NB4 (cell line): ENCODE measurements at regions not wholly inside any gene's neighbourhood (a gene's known extent, or its start where the extent isn't known, plus 50 kb on each side); places are given as distances from the start of the nearest gene placed in this dataset.
"Not testable (repeated sequence)": the region's sequence is repeated elsewhere in the genome, so short reads cannot be mapped to it uniquely, and the experiment has no call there.

Experiments used
- DNase-seq: peaks from one replicate; pipeline ENCODE4 v3.0.0; 2010; ENCODE audit warnings: low read depth
- H3K4me3 ChIP-seq: one replicate; pipeline ENCODE4 v1.5.1; 2011; ENCODE audit warnings: mild to moderate bottlenecking, low read depth, low read length, moderate library complexity
- MAX ChIP-seq: IDR thresholded peaks from 2 replicates; pipeline ENCODE4 v1.6.1; 2011; ENCODE audit warnings: low read depth, low read length
- MYC ChIP-seq: IDR thresholded peaks from 2 replicates; pipeline ENCODE4 v1.6.1; 2011; ENCODE audit warnings: low read depth, low read length
- POLR2A ChIP-seq: IDR thresholded peaks from 2 replicates; pipeline ENCODE4 v1.6.1; 2011; ENCODE audit warnings: mild to moderate bottlenecking; ENCODE audit not compliant: insufficient read length; ENCODE audit errors: extremely low read depth
- TF ChIP-seq, protein P1 (sequence below): IDR thresholded peaks from one replicate; pipeline ENCODE4 v1.5.1; 2012; ENCODE audit warnings: low read depth, low read length

DNA sequence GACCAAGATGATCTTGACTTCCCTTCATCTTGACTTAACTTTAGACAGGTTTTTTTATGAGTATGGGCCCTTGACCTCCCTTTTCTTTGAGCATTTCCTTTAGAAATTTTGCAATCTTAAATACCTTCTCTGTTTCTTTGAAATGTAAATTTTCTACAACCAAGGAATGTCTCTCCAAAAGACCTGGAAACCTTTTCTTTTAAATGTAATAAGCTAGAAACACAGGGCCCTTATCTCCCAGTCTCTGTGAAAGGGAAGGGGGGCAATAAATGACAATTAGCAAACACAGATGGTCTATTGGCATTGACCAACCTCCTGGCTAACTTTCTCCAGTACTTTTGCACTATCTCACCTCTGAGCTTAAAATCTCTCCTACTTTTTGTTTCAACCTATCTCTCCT, 144.3 kb upstream of the GK2 start:
- TF ChIP-seq MAX (no peak), MYC (no peak), POLR2A (no peak)
- TF ChIP-seq, protein P1, sequence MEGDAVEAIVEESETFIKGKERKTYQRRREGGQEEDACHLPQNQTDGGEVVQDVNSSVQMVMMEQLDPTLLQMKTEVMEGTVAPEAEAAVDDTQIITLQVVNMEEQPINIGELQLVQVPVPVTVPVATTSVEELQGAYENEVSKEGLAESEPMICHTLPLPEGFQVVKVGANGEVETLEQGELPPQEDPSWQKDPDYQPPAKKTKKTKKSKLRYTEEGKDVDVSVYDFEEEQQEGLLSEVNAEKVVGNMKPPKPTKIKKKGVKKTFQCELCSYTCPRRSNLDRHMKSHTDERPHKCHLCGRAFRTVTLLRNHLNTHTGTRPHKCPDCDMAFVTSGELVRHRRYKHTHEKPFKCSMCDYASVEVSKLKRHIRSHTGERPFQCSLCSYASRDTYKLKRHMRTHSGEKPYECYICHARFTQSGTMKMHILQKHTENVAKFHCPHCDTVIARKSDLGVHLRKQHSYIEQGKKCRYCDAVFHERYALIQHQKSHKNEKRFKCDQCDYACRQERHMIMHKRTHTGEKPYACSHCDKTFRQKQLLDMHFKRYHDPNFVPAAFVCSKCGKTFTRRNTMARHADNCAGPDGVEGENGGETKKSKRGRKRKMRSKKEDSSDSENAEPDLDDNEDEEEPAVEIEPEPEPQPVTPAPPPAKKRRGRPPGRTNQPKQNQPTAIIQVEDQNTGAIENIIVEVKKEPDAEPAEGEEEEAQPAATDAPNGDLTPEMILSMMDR: no peak
- DNase-seq: no peak
- H3K4me3 ChIP-seq: no peak overlapping the region

DNA sequence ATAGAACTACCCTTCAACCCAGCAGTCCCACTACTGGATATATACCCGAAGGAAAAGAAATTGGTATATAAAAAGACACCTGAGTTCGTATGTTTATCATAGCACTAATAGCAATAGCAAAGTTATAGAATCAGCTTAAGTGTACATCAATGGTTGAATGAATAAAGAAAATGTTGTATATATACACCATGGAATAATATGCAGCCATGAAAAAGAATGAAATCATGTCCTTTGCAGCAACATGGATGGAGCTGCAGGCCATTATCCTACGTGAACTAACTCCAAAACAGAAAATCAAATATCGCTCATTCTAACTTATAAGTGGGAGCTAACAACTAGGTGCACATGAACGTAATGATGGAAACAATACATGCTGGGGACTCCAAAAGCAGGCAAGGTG, 143.5 kb upstream of the GK2 start:
- no peak for TF ChIP-seq MYC
- TF ChIP-seq, protein P1: no peak
- no peak for TF ChIP-seq POLR2A
- no peak for TF ChIP-seq MAX
- no peak overlapping the region for H3K4me3 ChIP-seq
- DNase-seq: no peak

- no peak for TF ChIP-seq POLR2A
- no peak for TF ChIP-seq MAX
- no peak for TF ChIP-seq MYC
- TF ChIP-seq, protein P1: no peak
- H3K4me3 ChIP-seq: no peak overlapping the region
- no peak for DNase-seq
Measured at GRCh38 chr4:79547851-79548250, 139.8 kb upstream of the GK2 start.

DNA sequence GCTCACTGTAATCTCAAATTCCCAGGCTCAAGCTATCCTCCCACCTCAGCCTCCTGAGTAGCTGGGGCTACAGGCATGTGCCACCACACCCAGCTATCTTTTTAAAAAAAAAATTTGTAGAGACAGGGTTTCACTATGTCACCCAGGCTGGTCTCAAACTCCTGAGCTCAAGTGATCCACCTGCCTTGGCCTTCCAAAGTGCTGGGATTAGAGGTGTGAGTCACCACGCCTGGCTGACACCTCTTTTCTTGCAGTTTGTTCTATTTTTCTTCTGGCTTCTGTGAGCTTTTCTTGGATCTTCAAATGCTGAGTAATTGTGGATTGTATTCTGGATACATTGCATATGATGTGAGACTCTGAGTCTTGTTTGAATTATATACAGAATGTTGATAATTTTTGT, 137.3 kb upstream of the GK2 start:
- not testable (repeated sequence) for DNase-seq, H3K4me3 ChIP-seq

DNA sequence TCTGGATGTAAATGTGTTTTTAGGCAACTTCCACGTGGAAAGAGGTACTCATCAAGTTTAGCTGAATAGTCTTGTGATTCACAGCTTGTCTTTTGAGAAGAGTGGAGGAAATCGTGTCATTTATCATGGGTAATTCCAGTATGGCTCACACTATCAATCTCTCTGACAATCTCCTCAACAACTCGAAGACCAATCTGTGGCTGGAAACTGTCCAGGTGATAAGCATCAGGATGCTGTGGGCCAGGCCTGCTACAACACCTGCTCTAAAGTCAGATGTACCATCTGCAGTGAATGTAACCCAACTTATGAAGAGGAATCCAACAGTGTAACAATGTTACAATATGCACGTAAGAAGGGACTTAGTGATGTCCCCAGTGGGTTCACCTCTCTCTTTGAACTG, 132.1 kb upstream of the GK2 start:
- no peak for TF ChIP-seq MAX
- H3K4me3 ChIP-seq: no peak overlapping the region
- no peak for DNase-seq

DNA sequence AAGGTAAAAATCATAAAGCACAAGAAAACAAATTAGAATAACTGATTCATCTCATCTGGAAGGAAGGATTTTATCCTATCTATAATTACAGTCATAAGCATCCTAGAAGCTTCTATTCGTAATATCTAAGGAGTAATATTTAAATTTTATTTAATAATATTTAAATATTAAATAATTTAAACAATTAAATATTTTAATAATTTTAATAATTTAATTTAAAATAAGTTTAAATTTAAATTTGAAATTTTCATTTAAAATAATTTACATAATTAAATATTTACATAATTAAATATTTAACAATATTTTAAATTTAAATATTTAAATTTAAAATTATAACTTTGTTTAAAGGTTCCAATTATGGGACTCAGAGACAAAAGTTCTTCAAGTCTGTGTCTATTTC, 127.5 kb upstream of the GK2 start:
- H3K4me3 ChIP-seq: no peak overlapping the region
- DNase-seq: no peak
- TF ChIP-seq MAX (no peak), POLR2A (no peak), MYC (no peak)
- TF ChIP-seq, protein P1: no peak

GRCh38 chr4:79528241-79528706, 120.2 kb upstream of the GK2 start:
- no peak overlapping the region for H3K4me3 ChIP-seq
- DNase-seq: peak; percentile 2
- TF ChIP-seq POLR2A (no peak), MYC (no peak), MAX (no peak)
- TF ChIP-seq, protein P1: no peak
